T-helper 1 cell (primary cell): ENCODE measurements at regions not wholly inside any gene's neighbourhood (a gene's known extent, or its start where the extent isn't known, plus 50 kb on each side); places are given as distances from the start of the nearest gene placed in this dataset.
"Not testable (repeated sequence)": the region's sequence is repeated elsewhere in the genome, so short reads cannot be mapped to it uniquely, and the experiment has no call there.

ENCODE experiments used
- DNase-seq, 5 donors: peaks; one replicate each; pipeline ENCODE4 v3.0.0-alpha.2; 2012 to 2020

- DNase-seq = no peak
Measured at GRCh38 chr7:55261386-55261770, 103.8 kb upstream of the LANCL2 start.

DNA sequence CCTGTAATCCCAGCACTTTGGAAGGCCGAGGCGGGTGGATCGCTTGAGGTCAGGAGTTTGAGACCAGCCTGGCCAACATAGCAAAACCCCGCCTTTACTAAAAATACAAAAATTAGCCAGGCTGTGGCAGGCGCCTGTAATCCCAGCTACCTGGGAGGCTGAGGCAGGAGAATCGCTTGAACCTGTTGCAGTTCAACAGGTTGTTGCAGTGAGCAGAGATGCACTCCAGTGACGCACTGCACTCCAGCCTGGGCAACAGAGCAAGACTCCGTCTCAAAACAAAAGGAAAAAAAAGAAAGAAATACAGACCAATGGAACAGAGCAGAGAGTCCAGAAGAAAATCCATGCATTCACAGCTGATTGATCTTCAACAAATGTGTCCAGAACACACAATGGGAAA lies 99.8 kb upstream of the LANCL2 start:
- not testable (repeated sequence) for DNase-seq

DNA sequence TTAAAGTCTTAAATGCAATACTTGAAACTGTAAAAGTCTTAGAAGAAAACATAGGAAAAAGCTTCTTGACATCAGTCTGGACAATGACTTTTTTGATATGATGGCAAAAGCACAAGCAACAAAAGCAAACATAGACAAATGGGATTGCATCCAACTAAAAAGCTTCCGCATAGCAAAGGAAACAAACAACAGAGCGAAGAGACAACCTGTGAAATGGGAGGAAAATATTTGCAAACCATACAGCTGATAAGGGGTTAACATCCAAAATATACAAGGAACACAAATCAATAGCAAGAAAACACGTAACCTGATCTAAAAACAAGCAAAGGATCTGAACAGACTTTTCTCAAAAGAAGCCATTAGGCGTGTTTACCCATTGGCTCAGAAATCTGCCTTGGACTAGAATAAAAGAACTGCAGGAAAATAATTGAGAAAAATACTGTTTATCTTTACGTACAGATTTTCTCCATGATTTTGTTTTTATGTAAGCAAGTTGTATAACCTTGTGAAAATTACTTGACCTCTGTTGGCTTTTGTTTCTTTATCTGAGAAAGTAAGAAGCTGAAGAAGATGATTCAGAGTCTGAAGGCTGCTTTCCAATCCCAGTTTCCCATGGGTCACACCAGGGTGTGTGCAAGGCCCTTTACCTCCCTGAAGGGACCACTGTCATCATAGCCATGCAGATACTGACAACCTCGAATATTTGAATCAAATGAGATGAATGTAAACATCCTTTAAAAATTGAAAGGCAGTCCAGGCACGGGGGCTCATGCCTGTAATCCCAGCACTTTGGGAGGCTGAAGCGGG lies 99.1 kb upstream of the LANCL2 start:
- DNase-seq = no peak

- DNase-seq = no peak
Measured at GRCh38 chr7:55271069-55271626, 94.0 kb upstream of the LANCL2 start.

DNA sequence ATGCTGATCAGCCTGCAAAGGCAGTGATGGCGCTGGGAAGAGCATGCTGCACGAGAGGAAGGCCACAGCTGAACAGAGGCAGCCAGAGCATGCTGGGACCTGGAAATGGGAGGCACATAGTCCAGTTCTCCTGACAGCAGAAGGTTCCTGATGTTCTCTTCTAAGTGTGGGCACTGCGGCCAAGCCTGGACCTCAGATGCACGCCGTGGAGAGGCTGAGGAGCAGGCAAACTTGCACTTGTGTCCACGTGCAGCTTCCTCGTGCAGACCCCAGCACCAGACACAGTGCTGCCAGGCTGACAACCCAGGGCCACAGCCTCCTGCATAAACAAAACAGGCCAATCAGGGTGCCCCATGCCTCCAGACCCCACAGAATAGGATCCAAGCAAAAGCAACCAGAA lies 93.5 kb upstream of the LANCL2 start:
- DNase-seq = no peak

DNA sequence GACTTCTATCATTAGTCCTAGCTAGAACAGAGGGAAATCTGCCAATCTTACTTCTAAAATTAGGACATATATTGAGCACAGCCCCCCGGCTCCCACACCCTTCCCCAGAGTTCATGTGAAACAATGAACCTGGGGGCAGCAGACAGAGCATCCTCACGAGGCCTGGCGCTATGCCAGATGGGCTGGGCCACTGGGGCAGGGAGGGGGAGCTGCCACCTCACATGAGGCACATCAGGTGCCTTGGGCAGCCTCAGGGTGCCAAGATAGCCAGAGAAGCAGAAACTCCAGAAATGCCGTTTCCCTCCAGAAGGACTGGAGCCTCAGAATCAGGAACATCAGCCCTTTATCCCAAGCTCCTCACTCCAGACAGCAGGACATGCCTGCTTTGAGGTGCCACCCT lies 92.8 kb upstream of the LANCL2 start:
- no peak for DNase-seq

- DNase-seq = no peak
Measured at GRCh38 chr7:55273186-55273980, 91.8 kb upstream of the LANCL2 start.

DNA sequence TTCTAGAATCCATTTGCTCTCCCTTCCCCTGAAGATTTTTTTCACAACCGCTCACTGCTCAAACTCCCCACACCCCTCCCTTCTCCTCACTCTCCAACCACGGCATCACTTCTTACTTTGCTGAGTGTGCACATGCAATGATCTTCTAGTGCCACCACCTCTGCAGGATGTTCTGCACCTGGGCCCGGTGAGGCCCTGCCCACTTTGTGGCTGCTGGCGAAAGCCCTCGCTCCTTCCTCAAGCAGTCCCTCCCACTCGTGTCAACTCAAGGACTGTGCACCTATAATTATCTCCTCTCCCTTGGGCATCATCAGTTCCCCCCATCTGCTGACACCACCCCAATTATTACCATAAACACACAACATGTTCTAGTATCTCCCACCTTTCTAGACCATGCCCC lies 91.0 kb upstream of the LANCL2 start:
- DNase-seq = no peak

- DNase-seq = no peak
Measured at GRCh38 chr7:55275291-55276200, 89.6 kb upstream of the LANCL2 start.

GRCh38 chr7:55276572-55277295 lies 88.4 kb upstream of the LANCL2 start:
- DNase-seq = no peak

- DNase-seq = no peak
Measured at GRCh38 chr7:55277916-55278315, 87.2 kb upstream of the LANCL2 start.

GRCh38 chr7:55278321-55278720 lies 86.8 kb upstream of the LANCL2 start:
- DNase-seq = no peak

GRCh38 chr7:55279080-55279845 lies 85.9 kb upstream of the LANCL2 start:
- DNase-seq = no peak

DNA sequence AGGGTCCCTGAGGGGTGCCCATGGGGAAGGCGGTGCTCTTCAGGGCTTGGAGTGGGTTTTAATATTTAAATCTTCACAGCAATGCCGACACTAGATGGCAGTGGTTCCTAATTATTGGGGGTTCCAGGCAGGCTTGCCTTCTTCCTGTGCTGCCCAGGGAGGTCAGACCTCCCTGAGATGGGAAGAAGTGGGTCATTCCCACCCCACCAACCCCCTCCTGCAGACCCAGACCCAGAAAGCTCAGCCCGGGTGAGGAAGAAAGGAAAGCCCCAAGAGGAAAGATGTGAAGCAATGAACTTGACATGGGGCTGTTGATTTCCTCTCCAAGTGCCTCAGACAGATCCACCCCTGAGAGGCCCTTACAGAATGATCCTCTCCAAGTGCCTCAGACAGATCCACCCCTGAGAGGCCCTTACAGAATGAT lies 85.1 kb upstream of the LANCL2 start:
- DNase-seq = peak in 4 of 5 donors; percentile 35 to 68 (median 45)

- no peak for DNase-seq
Measured at GRCh38 chr7:55285665-55286064, 79.5 kb upstream of the LANCL2 start.

GRCh38 chr7:55286666-55287065 lies 78.5 kb upstream of the LANCL2 start:
- no peak for DNase-seq

DNA sequence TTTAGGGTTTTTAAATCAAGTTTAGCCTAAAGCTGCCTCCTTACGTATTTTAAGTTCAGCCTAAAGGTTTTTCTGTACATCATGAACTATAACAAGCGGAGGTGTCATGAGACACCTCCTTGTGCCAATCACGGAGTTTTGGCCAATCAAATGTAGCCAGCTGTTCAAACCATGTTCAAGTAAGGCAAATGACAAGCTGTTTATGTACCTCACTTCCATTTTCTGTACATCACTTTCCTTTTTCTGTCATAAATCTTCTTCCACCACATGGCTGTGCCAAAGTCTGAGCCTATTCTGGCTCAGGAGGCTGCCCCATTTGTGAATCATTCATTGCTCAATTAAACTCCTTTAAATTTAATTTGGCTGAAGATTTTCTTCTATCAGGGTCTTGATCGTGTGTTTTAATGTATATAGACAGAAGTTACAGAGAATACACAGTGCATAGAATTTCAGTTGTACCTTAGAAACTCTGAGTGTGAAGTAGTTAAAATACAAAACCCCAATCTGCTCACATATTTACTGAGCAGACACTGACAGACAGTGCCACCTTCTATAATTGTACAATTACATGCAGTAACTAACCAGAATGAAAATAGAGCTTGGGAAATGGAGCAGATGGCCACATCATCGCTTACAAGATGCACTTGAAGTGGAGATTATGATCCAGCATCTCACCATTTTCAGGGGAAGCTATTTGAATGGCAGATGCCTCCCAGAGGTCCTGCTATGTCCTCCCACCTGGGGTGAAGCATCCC lies 76.9 kb upstream of the LANCL2 start:
- no peak for DNase-seq

DNA sequence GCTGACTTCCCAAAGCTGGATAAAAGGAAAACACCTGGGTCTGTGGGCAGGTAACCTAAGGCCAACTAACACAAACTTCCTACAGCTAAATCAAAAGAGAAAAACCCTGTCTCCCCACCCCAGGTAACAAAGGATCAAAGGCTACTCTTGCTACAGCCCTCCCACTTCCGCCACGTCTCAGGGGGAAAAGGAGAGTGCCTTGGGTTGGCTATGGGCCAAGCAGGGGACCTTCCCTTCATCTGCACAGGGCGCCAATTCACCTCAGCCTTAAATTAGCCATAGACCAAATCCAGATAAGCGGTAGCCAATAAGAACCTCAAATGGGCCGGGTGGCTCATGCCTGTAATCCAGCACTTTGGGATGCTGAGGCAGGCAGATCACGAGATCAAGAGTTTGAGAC lies 69.1 kb upstream of the LANCL2 start:
- DNase-seq = no peak

DNA sequence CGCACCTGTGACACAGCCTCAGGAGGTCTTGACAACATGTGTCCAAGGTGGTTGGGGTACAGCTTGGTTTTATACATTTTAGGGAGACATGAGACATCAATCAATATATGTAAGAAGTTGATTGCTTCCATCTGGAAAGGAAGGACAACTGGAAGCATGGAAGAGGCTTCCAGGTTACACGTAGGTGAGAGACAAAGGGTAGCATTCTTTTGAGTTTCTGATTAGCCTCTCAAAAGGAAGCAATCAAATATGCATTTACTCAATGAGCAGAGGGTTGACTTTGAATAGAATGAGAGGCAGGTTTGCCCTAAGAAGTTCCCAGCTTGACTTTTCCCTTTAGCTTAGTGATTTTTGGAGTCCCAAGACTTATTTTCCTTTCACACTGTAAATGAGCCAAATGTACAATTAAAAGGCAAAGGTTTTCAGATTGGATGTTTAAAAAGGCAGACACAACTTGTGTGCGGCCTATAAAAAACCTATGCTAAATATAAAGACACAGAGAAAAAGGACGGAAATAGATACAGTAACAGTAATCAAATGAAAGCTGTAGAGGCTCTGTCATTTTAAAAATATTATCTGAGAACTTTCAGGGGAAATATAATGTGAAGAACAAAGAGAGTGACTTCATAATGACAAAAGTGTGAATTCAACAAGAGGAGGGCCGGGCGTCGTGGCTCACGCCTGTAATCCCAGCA lies 65.7 kb upstream of the LANCL2 start:
- no peak for DNase-seq

- DNase-seq = no peak
Measured at GRCh38 chr7:55303220-55303619, 61.9 kb upstream of the LANCL2 start.
